ENCODE measurements at regions not wholly inside any gene's neighbourhood (a gene's known extent, or its start where the extent isn't known, plus 50 kb on each side); places are given as distances from the start of the nearest gene placed in this dataset.

- Histone ChIP-seq H2AFZ (ENCODE audit: insufficient read depth, low read depth, low read length, poor library complexity, severe bottlenecking) (no peak overlapping the region), H3K4me1 (ENCODE audit: control insufficient read depth in 1 of 2, insufficient read depth in 2 of 2, low read length in 2 of 2) (peaks cover 38 to 41% of the 10 kb centered on the region in 2 donors), H4K20me1 (ENCODE audit: insufficient read depth, low read length) (no peaks in the 10 kb centered on the region), H3K27me3 (ENCODE audit: control insufficient read depth in 2 of 2, insufficient read depth in 2 of 2, low read length in 2 of 2) (no peaks in the 10 kb centered on the region), H3K9me3 (replicated peaks in 1 of 2; ENCODE audit: control insufficient read depth in 1 of 2, insufficient read depth in 1 of 2, low read length in 2 of 2) (peaks cover 0 to 7% of the 10 kb centered on the region in 2 donors), H3K27ac (ENCODE audit: low read depth in 1 of 2, low read length in 2 of 2) (peak overlapping the region in 1 of 2 donors; percentile 45), H3K9ac (ENCODE audit: insufficient read depth, low read length, poor library complexity, severe bottlenecking) (no peak overlapping the region), H3K4me3 (replicated peaks in 1 of 3; ENCODE audit: low read depth in 2 of 3, low read length in 3 of 3) (no peak overlapping the region), H3K4me2 (replicated peaks; ENCODE audit: extremely low read depth, low read length, poor library complexity, severe bottlenecking) (peak overlapping the region; percentile 44), H3K79me2 (ENCODE audit: insufficient read depth, low read length) (no peaks in the 10 kb centered on the region), H3K36me3 (replicated peaks in 1 of 2; ENCODE audit: control insufficient read depth in 1 of 2, insufficient read depth in 2 of 2, low read length in 2 of 2) (no peaks in the 10 kb centered on the region)
- Mint-ChIP-seq H3K4me3 (peak overlapping the region in 1 of 2 donors; percentile 28), H3K36me3 (no peaks in the 10 kb centered on the region), H3K27ac (peak overlapping the region in 6 of 7 donors; percentile 11 to 77 (median 58)), H3K9me3 (peaks cover 6 to 23% (median 13%) of the 10 kb centered on the region in 7 donors), H3K4me1 (peaks cover 50% of the 10 kb centered on the region), H3K27me3 (ENCODE audit: low read depth in 3 of 3) (peaks cover 4 to 6% (median 4%) of the 10 kb centered on the region in 3 donors)
- no peak for TF ChIP-seq CTCF (IDR thresholded peaks at IDR 0.05)
- intact Hi-C loops (cut with micrococcal nuclease) = no loop called here
- no CpG with 5 or more reads among the region's 7 CpGs for WGBS (ENCODE audit: insufficient coverage)
- peak; percentile 42 to 56 (median 46) for DNase-seq
Measured at GRCh38 chr17:33962857-33963655, 292.0 kb upstream of the CCL2 start.

- Mint-ChIP-seq H3K4me1 (peaks cover 64% of the 10 kb centered on the region), H3K27ac (peak overlapping the region in 6 of 7 donors; percentile 13 to 83 (median 52)), H3K9me3 (peaks cover 0 to 9% (median 2%) of the 10 kb centered on the region in 7 donors), H3K36me3 (no peaks in the 10 kb centered on the region), H3K4me3 (peak overlapping the region; percentile 14 to 43), H3K27me3 (ENCODE audit: low read depth in 3 of 3) (peaks cover 4 to 11% (median 10%) of the 10 kb centered on the region in 3 donors)
- H3K27me3 ChIP-seq (ENCODE audit: control insufficient read depth in 2 of 2, insufficient read depth in 2 of 2, low read length in 2 of 2) = no peaks in the 10 kb centered on the region
- 0% methylated on average over 3 of the region's 5 CpGs for WGBS (ENCODE audit: insufficient coverage)
- TF ChIP-seq CTCF (IDR thresholded peaks at IDR 0.05) = peak; percentile 35
- no peak overlapping the region for H3K9ac ChIP-seq (ENCODE audit: insufficient read depth, low read length, poor library complexity, severe bottlenecking)
- peaks cover 45 to 49% of the 10 kb centered on the region in 2 donors for H3K4me1 ChIP-seq (ENCODE audit: control insufficient read depth in 1 of 2, insufficient read depth in 2 of 2, low read length in 2 of 2)
- H4K20me1 ChIP-seq (ENCODE audit: insufficient read depth, low read length) = no peaks in the 10 kb centered on the region
- DNase-seq = peak; percentile 48 to 73 (median 52)
- H3K4me3 ChIP-seq (replicated peaks in 1 of 3; ENCODE audit: low read depth in 2 of 3, low read length in 3 of 3) = peak overlapping the region in 1 of 3 experiments; percentile 30
- H3K36me3 ChIP-seq (replicated peaks in 1 of 2; ENCODE audit: control insufficient read depth in 1 of 2, insufficient read depth in 2 of 2, low read length in 2 of 2) = no peaks in the 10 kb centered on the region
- intact Hi-C loops (cut with micrococcal nuclease) = no loop called here
- H3K9me3 ChIP-seq (replicated peaks in 1 of 2; ENCODE audit: control insufficient read depth in 1 of 2, insufficient read depth in 1 of 2, low read length in 2 of 2) = peaks cover 0 to under 1% of the 10 kb centered on the region in 2 donors
- no peak overlapping the region for H2AFZ ChIP-seq (ENCODE audit: insufficient read depth, low read depth, low read length, poor library complexity, severe bottlenecking)
- peak overlapping the region; percentile 17 for H3K4me2 ChIP-seq (replicated peaks; ENCODE audit: extremely low read depth, low read length, poor library complexity, severe bottlenecking)
- H3K79me2 ChIP-seq (ENCODE audit: insufficient read depth, low read length) = no peaks in the 10 kb centered on the region
- peak overlapping the region; percentile 14 to 19 for H3K27ac ChIP-seq (ENCODE audit: low read depth in 1 of 2, low read length in 2 of 2)
Measured at GRCh38 chr17:33964344-33964979, 290.6 kb upstream of the CCL2 start.

Data from CD14-positive monocyte (primary cell).